ENCODE measurements at regions not wholly inside any gene's neighbourhood (a gene's known extent, or its start where the extent isn't known, plus 50 kb on each side); places are given as distances from the start of the nearest gene placed in this dataset.

DNA sequence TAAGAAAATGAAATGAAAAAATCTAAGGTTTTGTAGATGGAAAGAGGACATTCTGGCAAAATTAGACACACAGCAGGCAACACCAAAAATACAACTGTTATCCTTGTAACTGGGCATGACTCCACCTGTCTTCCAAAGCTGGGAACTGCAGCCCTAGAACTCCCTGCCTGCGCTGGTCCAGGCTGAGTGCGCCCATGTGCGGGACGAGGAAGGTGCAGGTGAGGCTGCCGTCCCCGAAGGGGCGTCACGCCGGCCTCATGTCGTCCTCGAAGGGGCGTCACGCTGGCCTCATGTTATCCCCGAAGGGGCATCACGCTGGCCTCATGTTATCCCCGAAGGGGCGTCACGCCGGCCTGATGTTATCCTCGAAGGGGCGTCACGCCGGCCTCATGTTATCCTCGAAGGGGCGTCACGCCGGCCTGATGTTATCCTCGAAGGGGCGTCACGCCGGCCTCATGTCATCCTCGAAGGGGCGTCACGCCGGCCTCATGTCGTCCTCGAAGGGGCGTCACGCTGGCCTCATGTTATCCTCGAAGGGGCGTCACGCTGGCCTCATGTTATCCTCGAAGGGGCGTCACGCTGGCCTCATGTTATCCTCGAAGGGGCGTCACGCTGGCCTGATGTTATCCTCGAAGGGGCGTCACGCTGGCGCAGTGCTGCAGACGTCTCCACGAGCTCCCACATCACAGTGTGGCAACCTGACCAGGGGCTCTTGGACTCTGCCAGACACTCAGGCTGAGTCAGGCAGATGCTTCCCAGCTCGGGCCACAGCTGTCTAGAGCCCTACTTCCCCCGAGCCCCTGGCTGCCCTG, 100.3 kb upstream of the SALL3 start:
- peak in 1 of 2 experiments; percentile 5 for DNase-seq

DNA sequence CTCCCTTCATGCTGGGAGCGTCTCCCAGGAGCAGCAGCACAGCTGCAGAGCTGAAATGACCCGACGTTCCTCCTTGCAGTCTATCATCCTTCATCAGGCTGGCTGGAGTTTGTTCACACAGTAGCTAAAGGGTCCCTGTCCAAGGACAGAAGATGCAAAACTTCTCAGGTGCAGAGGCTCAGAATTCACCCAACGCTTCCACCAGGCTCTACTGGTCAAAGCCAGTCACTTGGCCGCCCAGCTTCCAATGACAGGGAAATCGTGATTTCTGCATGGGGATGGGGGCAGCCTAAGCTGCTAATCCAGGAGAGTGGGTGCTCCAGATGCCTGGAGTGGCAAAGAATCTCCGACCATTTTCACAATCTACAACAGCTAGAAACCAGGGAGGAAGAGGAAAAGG, 97.0 kb upstream of the SALL3 start:
- DNase-seq = no peak

DNA sequence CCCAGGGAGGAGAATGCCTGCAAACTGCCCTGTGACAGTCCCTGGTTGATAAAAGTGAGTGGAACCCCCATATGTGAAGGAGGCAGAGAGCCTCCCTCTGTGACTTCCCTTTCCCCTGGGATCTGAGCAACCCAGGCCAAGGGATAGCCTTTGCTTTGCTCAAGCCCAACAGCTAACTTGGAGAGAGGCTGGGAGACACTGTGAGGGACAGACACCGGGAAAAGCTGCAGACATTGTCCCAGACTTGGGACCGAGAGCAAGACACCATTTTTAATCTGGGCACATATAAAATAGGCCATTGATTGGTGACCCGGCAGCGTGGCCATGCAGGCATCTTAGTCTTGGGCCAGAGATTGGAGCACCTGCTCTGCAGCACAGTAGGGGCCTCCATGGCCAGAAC, 96.1 kb upstream of the SALL3 start:
- no peak for DNase-seq

DNA sequence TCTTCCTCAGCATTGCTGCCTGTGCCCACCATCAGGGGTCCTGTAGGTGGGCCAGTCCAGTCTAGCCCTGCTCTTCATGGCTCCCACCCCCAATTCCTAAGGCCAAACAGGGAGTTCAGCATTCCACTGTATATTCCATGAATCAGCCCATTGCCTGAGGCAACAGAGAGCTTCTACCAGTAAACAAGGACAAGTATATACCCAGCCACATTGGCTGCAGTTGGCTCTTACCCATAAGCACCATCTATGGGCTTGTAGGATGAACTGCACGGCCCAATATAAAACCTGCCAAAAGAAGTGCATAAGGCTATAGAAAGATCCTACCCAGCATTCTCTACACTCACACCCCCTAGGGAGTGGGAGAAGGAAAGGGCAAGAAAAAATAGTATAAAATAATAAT, 95.1 kb upstream of the SALL3 start:
- DNase-seq = no peak

DNA sequence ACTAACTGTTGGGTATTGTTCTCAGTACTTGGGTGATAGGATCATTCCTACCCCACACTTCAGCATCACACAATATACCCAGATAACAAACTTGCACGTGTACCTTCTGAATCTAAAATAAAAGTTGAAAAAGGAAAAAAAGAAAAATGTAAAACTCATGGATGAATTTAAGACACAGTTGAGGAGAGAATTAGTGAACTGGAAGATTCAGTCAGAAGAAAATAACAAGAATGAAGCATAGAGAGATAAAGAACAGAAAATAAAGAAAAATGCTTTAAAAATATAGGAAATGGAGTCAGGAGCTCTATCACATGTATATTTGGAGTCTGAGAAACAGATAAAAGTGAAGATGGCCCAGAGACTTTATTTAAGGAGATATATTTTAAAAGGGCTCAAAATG, 90.4 kb upstream of the SALL3 start:
- no peak for DNase-seq

DNA sequence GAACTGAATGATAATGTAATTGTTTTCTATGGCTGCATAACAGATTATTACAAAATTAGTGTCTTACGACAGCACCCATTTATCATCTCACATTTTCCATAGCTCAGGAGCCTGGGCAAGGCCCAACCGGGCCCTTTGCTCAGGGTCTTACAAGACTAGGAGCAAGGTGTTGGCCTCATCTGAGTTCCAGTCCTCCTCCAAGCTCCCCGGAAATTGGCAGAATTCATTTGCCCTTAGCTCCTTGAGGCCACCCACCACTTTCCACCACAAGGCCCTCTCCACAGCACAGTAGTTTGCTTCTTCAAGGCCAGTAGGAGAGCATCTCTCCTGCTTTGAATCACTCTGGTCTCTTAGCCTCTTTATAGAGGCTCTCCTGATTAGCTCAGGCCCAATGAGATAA, 89.2 kb upstream of the SALL3 start:
- DNase-seq = no peak

DNA sequence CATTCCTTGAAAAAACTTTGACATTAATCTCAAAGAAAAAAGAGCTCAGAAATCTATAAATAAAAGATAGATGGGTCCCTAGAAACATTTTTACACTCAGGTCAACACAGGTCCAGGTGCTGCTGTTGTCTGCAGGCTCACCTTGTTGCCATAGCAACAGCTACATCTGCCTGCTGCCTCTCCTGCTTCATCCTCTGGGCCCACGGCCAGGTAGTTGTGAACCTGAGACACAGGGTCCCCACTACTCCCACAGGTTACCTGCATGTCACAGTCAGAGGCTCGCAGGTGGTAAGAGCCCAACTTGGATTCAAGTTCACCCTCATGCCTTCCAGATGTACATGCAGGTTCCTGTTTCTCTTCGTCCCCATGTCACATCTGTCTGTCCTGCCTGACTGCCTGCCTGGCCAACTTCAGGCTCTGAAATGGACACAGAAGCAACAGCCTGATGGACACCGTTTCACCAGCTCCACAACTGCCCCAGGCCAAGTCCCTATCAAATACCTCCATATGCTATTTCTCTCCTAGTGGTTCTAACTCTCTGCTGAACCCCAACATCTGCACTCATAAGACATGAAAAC, 88.3 kb upstream of the SALL3 start:
- no peak for DNase-seq

DNA sequence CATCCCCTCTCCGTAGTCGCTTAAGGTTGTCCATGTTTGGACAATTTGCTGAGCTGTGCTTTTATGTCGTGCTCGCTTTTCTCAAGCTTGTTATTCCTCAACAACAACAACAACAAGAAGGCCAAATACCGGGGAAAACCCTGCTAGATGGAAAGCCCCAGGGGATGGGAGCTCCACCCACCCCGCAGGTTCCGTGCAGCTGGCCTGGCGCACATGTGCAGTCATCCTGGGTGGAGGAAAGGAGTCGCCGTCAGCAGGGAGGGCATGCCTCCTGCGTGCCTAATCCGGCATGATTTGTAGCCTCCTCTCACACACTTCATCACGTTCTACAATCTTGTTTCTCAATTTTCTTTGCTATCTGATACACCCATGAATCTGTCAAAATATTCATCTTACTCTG, 87.4 kb upstream of the SALL3 start:
- DNase-seq = no peak

DNA sequence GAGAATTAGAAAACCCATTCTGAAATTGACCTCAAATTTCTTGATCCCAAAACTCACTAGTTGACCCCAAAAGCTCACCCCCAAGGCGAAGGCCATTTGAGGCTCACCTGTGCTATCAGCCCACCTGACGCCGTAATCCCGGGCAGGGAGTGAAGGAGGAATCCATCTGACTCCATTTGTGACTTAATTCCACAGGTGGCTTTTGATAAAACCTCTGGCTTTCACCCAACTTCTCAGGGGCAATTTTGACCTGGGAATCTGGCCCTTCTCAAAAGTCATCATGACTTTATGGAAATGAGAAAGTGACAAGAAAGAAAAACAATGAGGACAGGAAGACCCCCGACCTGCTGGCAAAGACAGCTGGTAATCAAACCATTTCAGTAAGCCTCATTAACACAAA, 86.9 kb upstream of the SALL3 start:
- DNase-seq = no peak

DNA sequence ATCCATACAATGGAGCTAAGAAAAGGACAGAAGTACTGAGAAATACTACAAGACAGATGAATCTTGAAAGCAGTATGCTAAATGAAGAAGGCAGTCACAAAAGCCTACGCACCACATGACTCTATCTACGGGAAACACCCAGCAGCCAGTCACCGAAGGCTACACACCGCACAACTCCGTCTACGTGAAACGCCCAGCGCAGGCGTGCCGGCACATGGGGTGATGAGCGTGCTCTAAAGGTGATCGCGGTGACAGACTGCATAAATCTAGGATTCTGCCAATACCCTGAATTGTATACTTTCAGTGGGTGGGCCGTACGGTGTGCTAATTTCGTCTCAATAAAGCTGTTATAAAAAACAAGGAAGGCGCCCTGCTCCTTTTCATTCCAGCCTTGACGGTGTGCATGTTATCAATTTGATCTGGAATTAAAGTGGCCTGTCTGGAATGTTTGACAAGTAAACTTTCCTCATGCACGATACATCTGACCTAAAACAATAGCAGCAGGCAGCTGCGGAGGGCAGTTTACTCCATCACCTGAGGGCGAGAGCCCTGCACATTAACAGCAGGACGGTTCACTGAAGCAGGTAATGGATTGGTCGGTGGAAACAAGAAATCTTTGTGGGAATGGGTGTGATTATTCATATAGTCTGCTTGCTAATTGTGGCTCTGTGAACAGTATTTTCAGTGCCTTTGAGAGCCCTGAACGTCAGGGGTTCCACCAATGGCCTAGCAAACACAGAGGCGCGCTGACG, 86.2 kb upstream of the SALL3 start:
- no peak for DNase-seq

DNA sequence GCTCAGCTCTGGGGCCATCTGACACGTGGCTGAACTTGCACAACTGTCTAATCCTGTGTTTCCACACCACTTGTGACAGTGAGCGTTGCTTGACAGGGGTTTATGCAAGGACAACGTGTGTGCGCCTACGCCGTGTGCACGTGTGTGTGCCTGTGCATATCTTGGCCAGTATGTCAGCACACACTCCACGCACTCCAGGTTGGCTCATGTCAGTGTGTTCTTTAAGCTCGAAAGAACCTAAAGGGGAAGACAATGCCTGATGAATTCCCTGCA, 85.6 kb upstream of the SALL3 start:
- no peak for DNase-seq

DNA sequence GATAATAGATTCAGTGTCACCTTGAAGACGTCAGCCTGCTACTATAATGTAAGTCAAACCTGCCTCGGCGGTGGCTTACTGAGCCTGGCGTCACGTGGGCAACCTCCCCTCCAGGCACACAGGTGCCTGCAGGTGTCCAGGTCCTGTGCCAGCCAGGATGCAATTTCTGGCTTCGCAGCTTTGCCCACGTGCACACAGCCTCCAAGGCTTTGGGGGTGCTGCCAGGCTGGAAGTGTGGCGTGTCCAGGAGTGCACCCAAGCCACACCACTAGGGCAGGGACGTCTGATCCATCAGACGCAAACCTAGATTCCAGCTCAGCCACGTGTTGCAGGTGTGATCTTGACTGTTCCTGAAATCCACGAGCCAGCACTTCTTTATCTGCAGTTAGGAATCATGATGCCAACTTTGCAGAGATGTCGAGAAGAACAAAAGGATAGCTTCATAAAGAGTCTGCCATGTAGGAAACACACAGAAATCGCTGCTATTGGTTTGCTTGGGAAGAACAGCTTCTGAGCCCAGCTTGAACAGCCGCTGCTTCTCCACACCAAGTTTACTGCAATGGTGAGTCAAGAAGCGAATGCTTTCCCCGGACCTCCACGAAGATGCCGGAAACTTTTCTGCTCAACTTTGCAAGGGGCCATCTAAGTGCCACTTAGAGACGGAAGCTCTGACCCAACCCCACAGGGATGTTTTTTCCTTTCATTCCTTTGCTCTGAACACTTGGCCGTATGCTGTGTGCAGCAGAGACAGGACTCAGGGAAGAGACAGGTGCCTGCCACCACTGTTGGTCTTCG, 84.2 kb upstream of the SALL3 start:
- no peak for DNase-seq

DNA sequence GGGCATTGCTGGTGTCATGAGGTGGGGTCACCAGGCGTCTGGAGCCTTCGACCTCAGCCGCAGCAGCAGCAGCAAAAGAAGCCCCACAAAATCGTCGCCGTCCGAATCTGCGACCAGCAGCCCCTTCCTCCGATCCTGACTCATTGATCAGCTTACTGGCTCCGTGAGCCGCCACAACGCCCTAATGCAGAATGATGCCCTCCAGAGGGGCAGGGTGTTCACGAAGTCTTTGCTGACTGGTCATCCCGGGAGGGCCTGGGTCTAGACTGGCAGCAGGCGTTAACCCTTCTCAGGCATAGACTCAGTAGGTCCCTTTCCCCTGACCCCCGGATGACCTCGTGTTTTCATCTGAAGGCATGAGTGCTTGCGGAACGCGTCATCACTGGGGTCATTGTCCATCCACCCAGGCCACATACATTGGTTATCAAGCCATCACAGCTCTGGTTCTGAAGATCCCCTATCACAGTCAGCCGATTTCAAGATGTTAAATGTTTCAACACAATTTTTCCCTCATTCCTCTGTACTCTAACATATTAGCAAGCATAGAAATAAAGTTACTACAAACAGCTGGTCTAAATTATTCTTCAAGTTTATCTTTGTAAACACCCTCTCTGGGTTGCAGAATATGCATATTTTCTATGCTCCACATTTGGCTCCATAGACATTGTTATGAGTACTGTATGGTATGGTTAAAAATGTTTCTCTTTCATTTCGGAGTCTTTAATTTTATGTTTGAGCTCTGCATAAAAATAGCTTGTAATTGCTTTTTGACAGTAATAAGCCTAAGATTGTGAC, 83.3 kb upstream of the SALL3 start:
- DNase-seq = no peak

DNA sequence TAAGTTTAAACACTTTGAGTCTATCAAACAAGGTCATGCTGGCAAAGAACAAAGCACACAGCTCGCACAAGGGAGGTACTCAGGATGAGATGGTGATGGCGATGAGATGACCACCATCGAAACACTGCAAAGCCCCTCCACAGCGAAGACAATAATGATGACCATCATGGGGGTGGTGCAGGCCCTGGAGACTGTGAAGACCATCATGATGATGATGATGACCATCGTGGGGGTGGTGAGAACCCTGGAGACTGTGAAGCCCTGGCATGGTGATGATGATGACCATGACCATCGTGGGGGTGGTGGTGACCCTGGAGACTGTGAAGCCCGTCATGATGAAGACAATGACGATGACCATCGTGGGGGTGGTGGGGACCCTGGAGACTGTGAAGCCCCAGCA, 81.6 kb upstream of the SALL3 start:
- DNase-seq = no peak

DNA sequence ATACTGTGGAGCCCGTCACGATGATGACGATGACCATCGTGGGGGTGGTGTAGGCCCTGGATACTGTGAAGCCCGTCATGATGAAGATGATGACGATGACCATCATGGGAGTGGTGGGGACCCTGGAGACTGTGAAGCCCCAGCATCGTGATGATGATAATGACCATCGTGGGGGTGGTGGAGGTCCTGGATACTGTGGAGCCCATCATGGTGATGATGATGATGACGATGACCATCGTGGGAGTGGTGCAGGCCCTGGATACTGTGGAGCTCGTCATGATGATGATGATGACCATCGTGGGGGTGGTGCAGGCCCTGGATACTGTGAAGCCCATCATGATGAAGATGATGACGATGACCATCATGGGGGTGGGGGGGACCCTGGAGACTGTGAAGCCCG, 81.0 kb upstream of the SALL3 start:
- DNase-seq = no peak

DNA sequence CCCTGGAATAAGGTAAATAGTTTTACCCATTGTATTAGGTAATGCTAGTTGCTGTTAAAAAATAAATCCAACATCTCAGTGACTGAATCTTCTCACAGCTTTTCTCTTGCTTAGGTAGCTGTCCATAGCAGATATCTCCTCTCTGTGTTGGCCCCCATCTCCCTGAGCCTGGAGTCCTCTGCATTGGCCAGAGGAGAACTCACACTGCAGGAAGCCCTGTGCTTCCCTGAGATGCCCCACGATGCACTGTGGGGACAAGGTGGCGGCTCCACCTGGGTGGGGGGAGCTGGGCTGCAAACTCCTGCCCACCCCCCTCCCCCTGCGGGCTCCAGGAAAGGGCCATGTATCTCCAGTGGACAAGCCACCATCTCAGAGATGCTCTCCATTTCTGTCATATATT, 80.4 kb upstream of the SALL3 start:
- DNase-seq = no peak

DNA sequence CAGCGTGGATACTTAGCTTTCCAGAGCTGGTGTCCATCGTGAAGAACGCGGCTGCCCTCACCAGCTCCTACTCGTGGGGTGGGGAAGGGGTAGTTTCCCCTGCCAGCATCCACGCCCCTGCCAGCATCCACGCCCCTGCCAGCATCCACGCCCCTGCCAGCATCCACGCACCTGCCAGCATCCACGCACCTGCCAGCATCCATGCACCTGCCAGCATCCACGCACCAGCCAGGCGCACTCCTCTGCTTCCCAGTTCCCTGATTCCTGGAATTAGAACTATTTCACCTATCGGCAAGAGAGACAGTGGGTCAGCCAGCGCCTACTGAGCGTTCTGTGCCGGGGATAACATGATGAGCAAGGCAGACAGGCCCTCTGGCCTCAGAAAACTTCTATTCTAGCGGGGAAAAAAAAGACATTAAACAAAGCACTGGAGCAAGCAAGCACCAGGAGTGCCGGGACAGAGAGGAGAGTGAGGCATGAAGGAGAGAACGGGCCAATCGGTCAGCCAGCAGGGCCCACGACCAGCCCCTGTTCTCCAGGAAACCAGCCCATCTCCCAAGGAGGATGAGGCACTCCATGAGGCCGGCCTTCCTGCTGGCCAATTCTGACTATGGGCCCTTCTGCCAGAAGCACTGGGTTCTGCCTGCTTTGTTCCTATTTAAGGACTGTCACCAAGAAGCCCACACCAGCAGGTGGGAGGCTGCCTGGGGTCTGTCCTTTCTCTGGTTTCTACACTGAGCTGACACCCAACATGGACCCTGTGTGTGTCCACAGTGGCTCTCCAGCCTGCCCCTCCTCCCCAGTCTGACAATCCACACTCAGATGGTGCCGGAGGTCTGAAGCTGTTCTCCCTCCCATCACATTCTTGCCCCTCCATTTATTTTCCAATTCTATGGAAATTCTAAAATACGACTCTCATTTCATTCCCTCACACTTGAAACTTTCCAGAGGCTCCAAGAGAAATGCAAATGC, 78.4 kb upstream of the SALL3 start:
- DNase-seq = no peak

DNA sequence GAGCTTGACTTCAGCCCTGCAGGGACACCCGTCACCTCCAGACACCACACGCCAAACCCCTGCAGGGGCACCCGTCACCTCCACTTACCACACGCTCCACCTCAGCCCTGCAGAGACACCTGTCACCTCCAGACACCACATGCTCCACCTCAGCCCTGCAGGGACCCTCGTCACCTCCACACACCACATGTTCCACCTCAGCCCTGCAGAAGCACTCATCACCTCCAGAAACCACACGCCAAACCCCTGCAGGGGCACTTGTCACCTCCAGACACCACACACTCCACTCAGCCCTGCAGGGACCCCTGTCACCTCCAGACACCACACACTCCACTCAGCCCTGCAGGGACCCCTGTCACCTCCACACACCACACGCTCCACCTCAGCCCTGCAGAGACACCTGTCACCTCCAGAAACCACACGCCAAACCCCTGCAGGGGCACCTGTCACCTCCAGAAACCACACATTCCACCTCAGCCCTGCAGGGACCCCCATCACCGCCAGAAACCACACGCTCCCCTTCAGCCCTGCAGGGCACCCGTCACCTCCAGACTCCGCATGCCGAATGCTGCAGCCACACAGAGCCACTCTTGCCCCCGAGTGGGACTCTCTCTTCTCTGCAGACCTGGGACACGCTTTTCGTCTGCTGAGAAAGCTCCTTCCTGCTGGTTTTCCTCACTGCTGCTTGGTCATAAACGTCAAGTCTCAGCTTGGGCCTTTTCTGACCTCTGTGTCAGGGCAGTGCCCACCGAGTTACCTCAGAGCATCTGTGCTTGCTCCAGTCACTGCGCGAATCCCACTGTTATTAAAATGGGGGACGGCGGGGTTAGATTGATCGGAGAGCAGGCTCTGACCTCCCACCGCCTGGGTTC, 77.5 kb upstream of the SALL3 start:
- DNase-seq = no peak

DNA sequence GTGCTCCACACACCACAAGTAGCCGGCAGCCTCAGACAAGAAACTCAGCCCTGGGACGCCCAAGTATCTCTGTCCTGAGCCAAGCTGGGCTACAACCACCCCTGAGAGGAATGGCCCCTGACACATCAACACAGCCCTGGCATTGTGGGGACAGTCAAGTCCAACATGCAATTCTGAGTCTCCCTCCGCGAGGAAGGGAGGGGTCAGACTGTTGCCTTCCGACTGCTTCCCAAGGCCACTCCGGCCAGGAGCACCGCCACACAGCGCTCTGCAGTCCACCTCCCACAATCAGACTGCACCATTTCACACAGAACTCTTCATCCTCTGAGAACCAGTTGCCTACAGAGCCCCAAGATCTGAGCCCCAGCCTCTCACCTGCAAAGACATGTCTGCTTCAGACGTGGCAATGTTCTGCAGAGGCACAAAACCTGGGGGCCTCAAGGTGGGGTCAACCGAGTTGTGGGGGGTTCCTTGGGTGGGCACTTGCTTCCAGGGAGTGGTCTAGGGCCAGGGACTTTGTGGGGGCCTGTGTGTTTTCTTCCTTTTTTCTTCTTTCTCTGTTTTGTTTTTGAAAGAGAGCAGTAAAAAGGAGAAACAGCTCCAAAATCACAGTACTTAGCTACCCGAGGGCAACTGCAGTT, 76.7 kb upstream of the SALL3 start:
- DNase-seq = no peak
